ENCODE measurements at regions not wholly inside any gene's neighbourhood (a gene's known extent, or its start where the extent isn't known, plus 50 kb on each side); places are given as distances from the start of the nearest gene placed in this dataset.

- no peak overlapping the region for H3K27ac Mint-ChIP-seq
- TF ChIP-seq CTCF (IDR thresholded peaks at IDR 0.05) = no peak
- no peaks in the 10 kb centered on the region; the same call in 1 of the 2 replicates for H3K27me3 Mint-ChIP-seq (ENCODE audit: insufficient read depth)
- H3K9me3 Mint-ChIP-seq = no peaks in the 10 kb centered on the region
- H3K36me3 Mint-ChIP-seq (ENCODE audit: low read depth) = no peaks in the 10 kb centered on the region
- no peaks in the 10 kb centered on the region for H3K4me1 Mint-ChIP-seq (ENCODE audit: low read depth)
- no peak overlapping the region for H3K4me3 Mint-ChIP-seq
- DNase-seq = no peak
Observed at GRCh38 chr4:29680644-29681043, 1039.5 kb upstream of the PCDH7 start.

GRCh38 chr4:29704059-29704458, 1016.1 kb upstream of the PCDH7 start:
- Mint-ChIP-seq H3K4me1 (ENCODE audit: low read depth) (peaks cover 11% of the 10 kb centered on the region), H3K36me3 (ENCODE audit: low read depth) (peaks cover 17% of the 10 kb centered on the region), H3K27ac (no peak overlapping the region), H3K4me3 (no peak overlapping the region), H3K27me3 (ENCODE audit: insufficient read depth) (no peaks in the 10 kb centered on the region), H3K9me3 (peaks cover 11% of the 10 kb centered on the region)
- no peak for DNase-seq
- TF ChIP-seq CTCF (IDR thresholded peaks at IDR 0.05) = no peak

GRCh38 chr4:29708473-29708872, 1011.7 kb upstream of the PCDH7 start:
- TF ChIP-seq CTCF (IDR thresholded peaks at IDR 0.05) = no peak
- H3K36me3 Mint-ChIP-seq (ENCODE audit: low read depth) = peaks cover 17% of the 10 kb centered on the region

GRCh38 chr4:29710519-29710918, 1009.6 kb upstream of the PCDH7 start:
- TF ChIP-seq CTCF (IDR thresholded peaks at IDR 0.05) = no peak
- H3K36me3 Mint-ChIP-seq (ENCODE audit: low read depth) = peaks cover 15% of the 10 kb centered on the region
- H3K27ac Mint-ChIP-seq = peak overlapping the region; percentile 13; the same call in 1 of the 2 replicates
- peaks cover 11% of the 10 kb centered on the region for H3K9me3 Mint-ChIP-seq
- no peak for DNase-seq
- no peak overlapping the region for H3K4me3 Mint-ChIP-seq
- peaks cover 52% of the 10 kb centered on the region for H3K4me1 Mint-ChIP-seq (ENCODE audit: low read depth)
- no peaks in the 10 kb centered on the region for H3K27me3 Mint-ChIP-seq (ENCODE audit: insufficient read depth)

More at GRCh38 chr4:29708473-29708872, 1011.7 kb upstream of the PCDH7 start:
- peak overlapping the region; percentile 81 for H3K27ac Mint-ChIP-seq
- H3K27me3 Mint-ChIP-seq (ENCODE audit: insufficient read depth) = no peaks in the 10 kb centered on the region
- peak overlapping the region; percentile 45 for H3K4me3 Mint-ChIP-seq
- H3K9me3 Mint-ChIP-seq = peaks cover 11% of the 10 kb centered on the region
- peak; percentile 79 for DNase-seq
- H3K4me1 Mint-ChIP-seq (ENCODE audit: low read depth) = peaks cover 42% of the 10 kb centered on the region

- Mint-ChIP-seq H3K4me3 (no peak overlapping the region), H3K36me3 (ENCODE audit: low read depth) (peaks cover 8% of the 10 kb centered on the region), H3K4me1 (ENCODE audit: low read depth) (peaks cover 52% of the 10 kb centered on the region), H3K27me3 (ENCODE audit: insufficient read depth) (no peaks in the 10 kb centered on the region), H3K27ac (peak overlapping the region; percentile 22; the same call in 1 of the 2 replicates), H3K9me3 (peaks cover 11% of the 10 kb centered on the region)
- peak; percentile 67 for DNase-seq
- TF ChIP-seq CTCF (IDR thresholded peaks at IDR 0.05) = no peak
Observed at GRCh38 chr4:29711226-29711625, 1008.9 kb upstream of the PCDH7 start.

Data from HFFc6 (cell line).